ENCODE measurements at regions not wholly inside any gene's neighbourhood (a gene's known extent, or its start where the extent isn't known, plus 50 kb on each side); places are given as distances from the start of the nearest gene placed in this dataset.

- no peak for TF ChIP-seq CTCF (IDR thresholded peaks at IDR 0.05)
- no peak for TF ChIP-seq POLR2A (IDR thresholded peaks at IDR 0.05)
Observed at GRCh38 chr6:967701-968100, 274.8 kb upstream of the EXOC2 start.

All from testis (tissue), 2 donors.